Nephron (organoid): ENCODE measurements at regions not wholly inside any gene's neighbourhood (a gene's known extent, or its start where the extent isn't known, plus 50 kb on each side); places are given as distances from the start of the nearest gene placed in this dataset.

Source experiments
- H3K27ac Mint-ChIP-seq, 3 experiments: 2 replicates each; pipeline ENCODE4 v1.8.0; 2020; ENCODE audit warnings: mixed read lengths in 3 of 3, mild to moderate bottlenecking in 2 of 3, moderate library complexity in 1 of 3
- H3K27me3 Mint-ChIP-seq: 2 replicates; pipeline ENCODE4 v1.8.0; 2021; ENCODE audit warnings: low read depth, mild to moderate bottlenecking, moderate library complexity, mixed read lengths
- H3K36me3 Mint-ChIP-seq: 2 replicates; pipeline ENCODE4 v1.8.0; 2020; ENCODE audit warnings: low read depth, mixed read lengths
- H3K4me1 Mint-ChIP-seq: 2 replicates; pipeline ENCODE4 v1.8.0; 2020; ENCODE audit warnings: mixed read lengths
- H3K4me3 Mint-ChIP-seq, 3 experiments: 2 replicates each; pipeline ENCODE4 v1.8.0; 2020; ENCODE audit warnings: mild to moderate bottlenecking in 3 of 3, mixed read lengths in 3 of 3, moderate library complexity in 2 of 3
- H3K9me3 Mint-ChIP-seq: 2 replicates; pipeline ENCODE4 v1.8.0; 2020; ENCODE audit warnings: mixed read lengths
- TF ChIP-seq, protein P1 (sequence below), 3 experiments: fragments of 200-600 bp; sonication (generic); IDR thresholded peaks; one replicate each; pipeline ENCODE4 v1.5.0; 2021; ENCODE audit warnings: antibody characterized with exemption in 3 of 3; ENCODE audit not compliant: unreplicated experiment in 3 of 3

DNA sequence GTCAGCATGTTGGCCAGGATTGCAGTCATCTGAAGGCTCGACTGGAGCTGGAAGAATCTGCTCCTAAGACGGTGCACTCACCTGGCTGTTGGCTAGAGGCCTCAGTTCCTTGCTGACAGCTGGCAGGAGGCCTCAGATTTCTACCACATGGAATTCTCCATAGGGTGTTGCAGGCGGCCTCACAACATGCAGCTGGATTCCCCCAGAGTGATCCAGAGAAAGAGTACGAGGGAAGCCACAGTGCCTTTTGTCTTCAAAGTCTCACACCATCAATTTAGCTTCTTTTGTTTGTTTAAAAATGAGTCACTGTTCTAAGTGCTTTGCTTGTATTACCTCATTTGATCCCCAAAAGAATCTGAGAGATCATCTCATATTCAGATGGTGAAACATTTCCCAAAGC lies 65.5 kb upstream of the FYN start:
- TF ChIP-seq, protein P1, sequence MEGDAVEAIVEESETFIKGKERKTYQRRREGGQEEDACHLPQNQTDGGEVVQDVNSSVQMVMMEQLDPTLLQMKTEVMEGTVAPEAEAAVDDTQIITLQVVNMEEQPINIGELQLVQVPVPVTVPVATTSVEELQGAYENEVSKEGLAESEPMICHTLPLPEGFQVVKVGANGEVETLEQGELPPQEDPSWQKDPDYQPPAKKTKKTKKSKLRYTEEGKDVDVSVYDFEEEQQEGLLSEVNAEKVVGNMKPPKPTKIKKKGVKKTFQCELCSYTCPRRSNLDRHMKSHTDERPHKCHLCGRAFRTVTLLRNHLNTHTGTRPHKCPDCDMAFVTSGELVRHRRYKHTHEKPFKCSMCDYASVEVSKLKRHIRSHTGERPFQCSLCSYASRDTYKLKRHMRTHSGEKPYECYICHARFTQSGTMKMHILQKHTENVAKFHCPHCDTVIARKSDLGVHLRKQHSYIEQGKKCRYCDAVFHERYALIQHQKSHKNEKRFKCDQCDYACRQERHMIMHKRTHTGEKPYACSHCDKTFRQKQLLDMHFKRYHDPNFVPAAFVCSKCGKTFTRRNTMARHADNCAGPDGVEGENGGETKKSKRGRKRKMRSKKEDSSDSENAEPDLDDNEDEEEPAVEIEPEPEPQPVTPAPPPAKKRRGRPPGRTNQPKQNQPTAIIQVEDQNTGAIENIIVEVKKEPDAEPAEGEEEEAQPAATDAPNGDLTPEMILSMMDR (IDR thresholded peaks at IDR 0.05; ENCODE audit: unreplicated experiment in 3 of 3), result no peak
- no peak overlapping the region for H3K27ac Mint-ChIP-seq
- no peaks in the 10 kb centered on the region for H3K4me1 Mint-ChIP-seq
- no peak overlapping the region for H3K4me3 Mint-ChIP-seq
- peaks cover 3% of the 10 kb centered on the region for H3K27me3 Mint-ChIP-seq
- no peaks in the 10 kb centered on the region for H3K36me3 Mint-ChIP-seq
- H3K9me3 Mint-ChIP-seq, result peaks cover 10% of the 10 kb centered on the region

DNA sequence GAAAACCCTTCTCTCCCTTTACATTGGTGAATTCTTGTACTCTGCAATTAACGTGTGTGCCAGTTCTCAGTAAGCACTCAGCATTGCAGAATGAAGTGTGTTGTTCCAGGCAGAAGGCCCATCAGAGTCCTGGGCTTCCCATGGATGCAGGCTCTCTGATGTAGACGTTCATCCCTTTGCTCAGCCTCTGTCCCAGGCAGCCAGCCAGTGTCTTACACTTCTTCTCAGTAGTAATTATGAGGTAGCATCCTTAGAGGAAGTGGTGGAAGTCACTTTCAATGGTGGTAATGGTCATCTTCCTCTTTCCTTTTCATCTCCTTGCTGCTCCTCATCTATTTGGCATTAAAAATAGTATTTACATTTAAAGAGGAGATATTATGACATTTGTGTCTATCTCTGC lies 66.7 kb upstream of the FYN start:
- Mint-ChIP-seq H3K4me1 (no peaks in the 10 kb centered on the region), H3K36me3 (no peaks in the 10 kb centered on the region), H3K9me3 (peaks cover 10% of the 10 kb centered on the region), H3K27me3 (peaks cover 3% of the 10 kb centered on the region), H3K27ac (no peak overlapping the region), H3K4me3 (no peak overlapping the region)
- TF ChIP-seq, protein P1 (IDR thresholded peaks at IDR 0.05; ENCODE audit: unreplicated experiment in 3 of 3), result no peak

DNA sequence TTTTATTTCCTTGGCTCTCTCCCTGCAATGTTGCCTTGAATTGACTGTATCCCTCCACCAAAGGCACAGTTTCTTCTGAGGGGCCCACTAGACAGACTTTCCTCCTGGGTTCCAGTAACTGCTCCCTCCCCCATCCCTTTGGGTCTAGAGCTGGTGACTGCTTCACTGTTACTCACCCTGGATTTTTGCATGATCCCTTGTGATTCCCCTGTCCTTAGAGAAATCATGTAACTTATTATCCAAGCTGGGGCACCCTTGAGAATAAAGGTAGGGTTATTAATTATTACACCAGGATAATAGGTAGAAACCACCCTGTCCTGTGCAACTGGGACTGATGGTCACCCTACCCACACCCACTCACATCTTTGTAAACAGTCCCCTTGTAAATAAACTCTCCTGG lies 67.5 kb upstream of the FYN start:
- no peaks in the 10 kb centered on the region for H3K36me3 Mint-ChIP-seq
- no peak overlapping the region for H3K4me3 Mint-ChIP-seq
- H3K9me3 Mint-ChIP-seq, result peaks cover 9% of the 10 kb centered on the region
- no peak overlapping the region for H3K27ac Mint-ChIP-seq
- peaks cover 3% of the 10 kb centered on the region for H3K27me3 Mint-ChIP-seq
- TF ChIP-seq, protein P1 (IDR thresholded peaks at IDR 0.05; ENCODE audit: unreplicated experiment in 3 of 3), result no peak
- no peaks in the 10 kb centered on the region for H3K4me1 Mint-ChIP-seq

DNA sequence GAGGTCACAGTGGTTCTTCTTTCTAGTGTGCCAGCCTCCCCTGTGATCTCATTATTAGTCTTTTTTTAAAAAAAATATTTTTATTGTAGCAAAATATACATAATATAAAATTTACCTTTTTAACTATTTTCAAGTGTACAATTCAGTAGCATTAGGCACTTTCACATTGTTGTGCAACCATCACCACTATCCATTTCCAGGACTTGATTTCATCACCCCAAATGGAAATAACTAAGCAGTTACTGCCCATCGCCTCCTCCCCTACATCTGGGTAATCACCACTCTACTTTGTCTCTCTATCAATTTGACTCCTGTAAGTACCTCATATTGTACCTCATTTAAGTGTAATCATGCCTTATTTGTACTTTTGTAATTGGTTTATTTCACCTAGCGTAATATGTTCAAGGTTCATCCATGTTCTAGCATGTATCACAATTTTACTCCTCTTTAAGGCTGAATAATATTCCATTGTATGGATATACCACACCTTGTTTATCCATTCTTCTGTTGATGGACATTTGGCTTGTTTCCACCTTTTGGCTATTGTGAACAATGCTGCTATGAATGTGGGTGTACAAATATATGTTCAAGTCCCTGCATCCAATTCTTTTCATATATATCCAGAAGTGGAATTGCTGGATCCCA lies 68.6 kb upstream of the FYN start:
- TF ChIP-seq, protein P1 (IDR thresholded peaks at IDR 0.05; ENCODE audit: unreplicated experiment in 3 of 3), result no peak
- Mint-ChIP-seq H3K4me1 (no peaks in the 10 kb centered on the region), H3K27me3 (no peaks in the 10 kb centered on the region), H3K36me3 (no peaks in the 10 kb centered on the region), H3K9me3 (peaks cover 8% of the 10 kb centered on the region), H3K4me3 (no peak overlapping the region), H3K27ac (no peak overlapping the region)

DNA sequence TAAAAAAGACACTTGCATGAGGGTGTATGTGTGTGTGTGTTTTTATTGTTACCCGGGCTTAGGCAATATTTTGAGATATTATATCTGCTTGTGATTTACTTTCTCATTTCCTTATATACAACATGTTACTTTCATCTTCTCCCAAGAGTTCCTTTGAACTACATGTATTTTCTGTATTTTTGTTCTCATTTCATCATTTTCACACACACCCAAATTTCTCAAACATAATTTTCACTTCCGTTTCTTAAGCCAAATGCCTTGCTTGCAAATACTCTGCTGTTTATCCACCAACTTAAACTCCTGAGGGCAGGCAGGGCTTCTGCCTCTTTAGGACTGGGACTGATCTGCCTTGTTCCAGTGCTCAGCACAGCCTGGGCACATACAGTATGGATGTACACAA lies 69.3 kb upstream of the FYN start:
- Mint-ChIP-seq H3K4me1 (no peaks in the 10 kb centered on the region), H3K9me3 (peaks cover 8% of the 10 kb centered on the region), H3K27ac (no peak overlapping the region), H3K4me3 (no peak overlapping the region), H3K36me3 (no peaks in the 10 kb centered on the region), H3K27me3 (no peaks in the 10 kb centered on the region)
- TF ChIP-seq, protein P1 (IDR thresholded peaks at IDR 0.05; ENCODE audit: unreplicated experiment in 3 of 3), result no peak

DNA sequence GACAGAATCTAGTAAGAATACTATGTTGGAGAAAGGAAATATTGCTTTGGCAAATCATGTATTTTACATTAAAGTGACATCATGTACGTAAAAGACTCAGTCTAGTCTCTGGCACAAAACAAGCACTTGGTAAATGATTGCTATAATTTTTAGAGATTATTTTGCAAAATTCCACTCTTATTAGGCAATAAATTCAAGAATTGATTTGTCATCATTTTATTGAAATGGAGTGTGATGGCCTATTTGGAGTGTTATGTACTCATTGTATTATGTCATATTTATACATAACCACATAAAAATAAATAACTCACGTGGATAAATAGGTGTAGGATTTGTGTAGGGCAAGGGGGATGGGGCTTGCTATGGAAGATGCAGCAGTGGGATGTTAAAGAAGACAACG lies 70.0 kb upstream of the FYN start:
- no peak overlapping the region for H3K27ac Mint-ChIP-seq
- H3K4me3 Mint-ChIP-seq, result no peak overlapping the region
- no peaks in the 10 kb centered on the region for H3K27me3 Mint-ChIP-seq
- TF ChIP-seq, protein P1 (IDR thresholded peaks at IDR 0.05; ENCODE audit: unreplicated experiment in 3 of 3), result no peak
- H3K4me1 Mint-ChIP-seq, result no peaks in the 10 kb centered on the region
- H3K36me3 Mint-ChIP-seq, result no peaks in the 10 kb centered on the region
- peaks cover 8% of the 10 kb centered on the region for H3K9me3 Mint-ChIP-seq
